HG02763 (cell line): ENCODE measurements at regions not wholly inside any gene's neighbourhood (a gene's known extent, or its start where the extent isn't known, plus 50 kb on each side); places are given as distances from the start of the nearest gene placed in this dataset.
"Not testable (repeated sequence)": the region's sequence is repeated elsewhere in the genome, so short reads cannot be mapped to it uniquely, and the experiment has no call there.

ENCODE experiments used
- ATAC-seq: cut with Tn5 transposase; IDR thresholded peaks from one replicate; pipeline ENCODE4 v1.9.1; 2021; ENCODE audit warnings: mild to moderate bottlenecking, moderate library complexity; ENCODE audit not compliant: unreplicated experiment

DNA sequence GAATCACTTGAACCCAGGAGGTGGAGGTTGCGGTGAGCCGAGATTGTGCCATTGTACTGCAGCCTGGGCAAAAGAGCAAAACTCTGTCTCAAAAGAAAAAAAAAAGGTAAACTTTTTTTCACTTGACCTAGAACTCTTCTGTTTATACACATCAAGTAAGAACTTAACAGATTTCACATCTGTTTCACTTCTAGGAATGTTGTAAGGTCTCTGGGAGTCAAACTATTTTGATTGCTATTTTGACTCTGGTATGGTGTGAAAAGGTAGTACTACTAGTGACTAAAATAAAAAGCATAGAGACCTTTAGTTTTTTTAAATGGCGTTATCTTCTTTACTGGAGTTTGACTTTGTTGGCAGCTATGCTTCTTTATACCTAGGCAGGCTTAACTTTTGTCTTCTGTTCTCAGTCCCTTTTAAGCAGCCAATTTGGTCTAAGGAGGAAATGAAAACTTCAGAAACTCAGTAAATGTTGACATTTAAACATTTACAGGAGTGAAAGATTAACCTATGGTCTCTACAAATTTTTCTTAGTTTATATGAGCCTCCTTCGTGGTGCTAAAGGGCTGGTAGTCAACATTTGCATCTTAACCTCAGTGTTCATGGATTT lies 84.7 kb downstream of the METTL2B start:
- not testable (repeated sequence) for ATAC-seq

DNA sequence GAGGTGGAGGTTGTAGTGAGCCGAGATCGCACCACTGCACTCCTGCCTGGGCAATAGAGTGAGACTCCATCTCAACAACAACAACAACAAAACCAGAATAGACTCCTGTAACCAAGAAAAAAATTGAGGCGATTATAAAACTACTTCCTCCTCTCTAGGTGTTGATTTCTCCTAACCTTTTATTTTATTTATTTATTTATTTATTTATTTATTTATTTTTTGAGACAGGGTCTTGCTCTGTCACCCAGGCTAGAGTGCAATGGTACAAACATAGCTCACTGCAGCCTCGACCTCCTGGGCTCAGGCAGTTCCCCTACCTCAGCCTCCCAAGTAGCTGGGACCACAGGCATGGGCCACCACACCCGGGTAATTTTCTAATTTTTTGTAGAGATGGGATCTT lies 86.2 kb downstream of the METTL2B start:
- ATAC-seq, result not testable (repeated sequence)

DNA sequence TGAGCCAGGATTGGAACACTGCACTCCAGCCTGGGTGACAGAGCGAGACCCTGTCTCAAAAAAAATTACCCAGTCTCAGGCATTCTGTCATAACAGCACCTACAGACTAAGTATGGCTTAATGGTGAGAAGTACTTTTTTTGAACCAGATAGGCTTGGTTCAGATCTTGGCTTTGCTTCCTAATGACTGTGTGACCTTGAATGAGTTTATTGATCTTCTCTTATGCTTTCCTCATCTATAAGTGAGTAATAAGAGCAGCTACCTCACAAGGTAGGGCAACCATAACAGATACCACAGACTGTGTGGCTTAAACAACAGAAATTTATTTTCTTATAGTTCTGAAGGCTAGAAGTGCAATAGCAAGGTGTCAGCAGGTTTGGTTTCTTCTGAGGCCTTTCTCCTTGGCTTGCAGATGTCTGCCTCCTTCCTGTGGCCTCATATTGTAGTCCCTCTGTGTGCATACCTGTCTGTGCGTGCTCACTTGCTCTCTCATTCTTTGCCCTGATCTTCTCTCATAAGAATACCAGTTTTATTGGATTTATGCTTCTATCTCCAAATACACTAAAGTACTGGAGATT lies 87.7 kb downstream of the METTL2B start:
- ATAC-seq, result not testable (repeated sequence)

DNA sequence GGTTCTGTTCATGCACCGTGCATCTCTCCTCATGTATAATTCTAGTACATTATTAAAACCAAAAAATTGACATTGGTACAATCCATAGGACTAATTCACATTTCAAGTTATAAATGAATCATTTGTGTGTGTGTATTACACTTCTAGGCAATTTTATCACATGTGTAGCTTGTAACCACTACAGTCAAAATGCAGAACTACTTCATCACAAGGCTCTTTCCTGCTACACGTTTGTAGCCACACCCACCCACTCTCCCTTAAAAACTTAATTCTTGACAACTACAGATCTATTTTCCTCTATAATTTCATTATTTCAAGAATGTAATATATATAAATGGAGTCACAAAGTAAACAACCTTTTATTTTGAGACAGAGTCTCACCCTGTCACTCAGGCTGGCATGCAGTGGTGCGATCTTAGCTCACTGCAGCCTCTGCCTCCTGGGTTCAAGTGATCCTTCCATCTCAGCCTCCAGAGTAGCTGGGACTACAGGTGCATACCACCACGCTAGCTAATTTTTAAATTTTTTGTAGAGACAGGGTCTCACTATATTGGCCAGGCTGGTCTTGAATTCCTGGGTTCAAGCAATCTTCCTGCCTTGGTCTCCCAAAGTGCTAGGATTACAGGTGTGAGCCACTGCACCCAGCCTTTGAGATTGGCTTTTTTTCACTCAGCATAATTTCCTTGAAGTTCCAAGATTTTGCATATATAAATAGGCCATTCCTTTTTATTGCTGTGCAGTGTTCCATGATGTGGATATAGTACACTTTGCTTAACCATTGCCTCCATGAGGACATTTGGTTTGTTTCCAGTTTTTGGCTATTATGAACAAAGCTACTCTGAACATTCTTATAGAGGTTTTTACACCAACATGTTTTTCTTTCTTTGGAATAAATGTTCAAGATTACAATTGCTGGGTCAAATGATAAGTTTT lies 88.7 kb downstream of the METTL2B start:
- ATAC-seq, result not testable (repeated sequence)

DNA sequence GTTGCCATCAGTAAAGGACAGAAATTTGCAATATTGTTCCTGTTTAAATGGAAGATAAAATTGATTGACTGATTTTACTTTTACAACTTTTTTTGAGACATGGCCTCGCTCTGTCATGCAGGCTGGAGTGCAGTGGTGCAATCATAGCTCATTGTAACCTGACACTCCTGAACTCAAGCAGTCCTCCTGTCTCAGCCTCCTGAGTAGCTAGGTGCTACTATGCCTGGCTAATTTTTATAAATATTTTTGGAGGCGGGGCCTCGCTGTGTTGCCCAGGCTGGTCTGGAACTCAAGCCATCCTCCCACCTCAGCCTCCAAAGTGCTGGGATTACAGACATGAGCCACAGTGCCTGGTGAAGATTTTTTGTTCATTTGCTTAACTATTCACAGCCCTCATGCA lies 96.8 kb upstream of the GARIN1A start:
- ATAC-seq, result not testable (repeated sequence)

DNA sequence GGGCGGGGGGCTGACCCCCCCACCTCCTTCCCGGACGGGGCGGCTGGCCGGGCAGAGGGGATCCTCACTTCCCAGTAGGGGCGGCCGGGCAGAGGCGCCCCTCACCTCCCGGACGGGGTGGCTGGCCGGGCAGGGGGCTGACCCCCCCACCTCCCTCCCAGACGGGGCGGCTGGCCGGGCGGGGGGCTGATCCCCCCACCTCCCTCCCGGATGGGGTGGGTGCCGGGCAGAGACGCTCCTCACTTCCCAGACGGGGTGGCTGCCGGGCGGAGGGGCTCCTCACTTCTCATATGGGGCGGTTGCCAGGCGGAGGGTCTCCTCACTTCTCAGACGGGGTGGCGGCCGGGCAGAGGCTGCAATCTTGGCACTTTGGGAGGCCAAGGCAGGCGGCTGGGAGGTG lies 95.1 kb upstream of the GARIN1A start:
- not testable (repeated sequence) for ATAC-seq

DNA sequence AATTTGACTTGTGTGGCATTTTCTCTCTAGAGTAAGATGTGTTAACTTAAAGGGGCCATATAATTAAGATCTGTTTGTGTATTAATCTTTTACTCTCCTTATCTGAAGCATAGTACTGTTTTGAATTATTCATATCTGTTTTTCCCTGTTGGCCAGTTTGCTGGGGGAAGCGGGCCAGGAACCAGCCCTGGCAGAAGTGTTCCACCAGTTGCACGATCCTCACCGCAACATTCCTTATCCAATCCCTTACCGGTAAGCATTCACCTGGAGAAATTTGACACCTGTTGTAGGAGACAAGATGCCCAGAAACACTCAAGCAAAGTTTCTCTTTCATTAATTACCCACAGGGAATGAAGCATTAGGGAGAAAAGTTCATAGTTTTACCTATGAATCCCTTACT lies 92.2 kb upstream of the GARIN1A start:
- not testable (repeated sequence) for ATAC-seq

DNA sequence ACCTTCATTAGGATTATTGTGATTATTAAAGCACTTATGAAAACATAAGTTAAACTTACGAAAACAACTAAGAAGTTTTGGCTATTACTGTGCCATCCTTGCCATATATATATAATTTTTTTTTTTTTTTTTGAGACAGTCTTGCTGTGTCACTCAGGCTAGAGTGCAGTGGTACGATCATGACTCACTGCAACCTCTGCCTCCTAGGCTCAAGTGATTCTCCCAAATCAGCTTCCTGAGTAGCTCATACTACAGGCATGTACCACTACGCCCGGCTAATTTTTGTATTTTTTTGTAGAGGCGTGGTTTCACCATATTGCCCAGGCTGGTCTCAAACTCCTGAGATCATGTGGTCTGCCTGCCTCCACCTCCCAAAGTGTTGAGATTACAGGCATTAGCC lies 91.0 kb upstream of the GARIN1A start:
- ATAC-seq, result not testable (repeated sequence)

DNA sequence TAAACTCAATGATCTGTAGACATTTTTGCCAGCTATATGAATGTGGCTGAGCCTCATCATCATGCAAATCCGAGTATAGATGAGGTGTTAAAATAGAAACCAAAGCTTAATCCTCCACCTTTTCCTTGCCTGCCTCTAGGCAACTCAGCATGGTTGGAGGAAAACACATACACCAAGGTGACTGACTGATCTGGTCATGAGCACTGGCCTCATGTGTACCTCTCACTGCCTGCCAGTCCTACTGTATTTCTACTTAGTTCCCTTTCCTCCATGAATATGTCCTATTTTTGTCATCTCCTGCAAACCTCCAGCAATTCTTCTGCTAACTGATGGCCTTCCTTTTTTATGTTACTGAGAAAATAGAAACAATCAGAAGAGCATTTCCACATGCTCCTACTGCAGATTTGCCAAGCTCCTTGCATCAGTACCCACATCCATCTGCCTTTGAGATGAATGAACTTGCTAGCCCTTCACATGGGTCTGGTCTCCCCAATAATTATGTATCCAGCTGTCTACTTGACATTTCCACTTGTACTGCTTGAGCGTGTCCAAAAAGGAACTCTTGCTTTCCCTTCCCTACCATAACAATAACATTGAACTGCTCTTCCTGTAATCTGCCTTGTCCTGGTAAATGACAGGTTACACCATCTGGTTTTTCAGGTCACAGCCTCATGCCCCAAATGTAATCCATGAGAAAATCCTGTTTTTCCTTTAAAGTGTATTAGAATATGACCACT lies 90.1 kb upstream of the GARIN1A start:
- not testable (repeated sequence) for ATAC-seq

DNA sequence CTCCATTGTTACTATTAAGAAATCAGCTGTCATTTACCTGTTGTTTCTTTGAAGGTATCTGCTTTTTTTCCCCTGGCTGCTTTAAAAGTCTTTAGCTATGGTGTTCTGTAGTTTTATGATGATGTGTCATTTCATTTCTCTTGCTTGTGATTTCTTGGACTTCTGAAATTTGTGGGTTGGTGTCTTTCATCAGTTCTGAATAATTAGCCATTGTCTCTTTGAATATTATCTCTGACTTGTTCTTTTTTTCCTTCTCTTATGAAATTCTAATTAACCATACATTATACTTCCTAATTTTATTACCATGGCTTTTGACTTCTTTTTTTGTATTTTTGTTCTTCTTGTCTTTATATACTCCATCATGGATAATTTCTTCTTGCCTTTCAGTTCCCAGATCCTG lies 85.4 kb upstream of the GARIN1A start:
- not testable (repeated sequence) for ATAC-seq

DNA sequence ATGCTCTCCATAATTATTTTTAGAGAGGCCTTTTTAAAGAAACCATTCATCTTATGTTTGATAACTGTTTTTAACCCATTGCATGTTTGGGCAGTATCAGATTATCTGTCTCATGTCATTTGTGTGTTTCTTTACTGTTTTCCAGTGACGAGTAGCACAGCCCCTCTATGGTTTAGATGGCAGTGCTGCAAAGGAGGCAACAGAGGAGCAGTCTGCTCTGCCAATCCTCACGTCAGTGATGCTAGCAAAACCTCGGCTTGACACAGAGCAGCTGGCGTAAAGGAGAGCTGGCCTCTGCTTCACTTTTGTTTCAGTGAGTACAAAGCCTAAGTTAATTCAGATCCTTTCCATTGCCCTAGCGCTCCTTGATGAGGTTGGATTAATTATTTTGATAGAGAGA lies 80.4 kb upstream of the GARIN1A start:
- ATAC-seq, result no peak

DNA sequence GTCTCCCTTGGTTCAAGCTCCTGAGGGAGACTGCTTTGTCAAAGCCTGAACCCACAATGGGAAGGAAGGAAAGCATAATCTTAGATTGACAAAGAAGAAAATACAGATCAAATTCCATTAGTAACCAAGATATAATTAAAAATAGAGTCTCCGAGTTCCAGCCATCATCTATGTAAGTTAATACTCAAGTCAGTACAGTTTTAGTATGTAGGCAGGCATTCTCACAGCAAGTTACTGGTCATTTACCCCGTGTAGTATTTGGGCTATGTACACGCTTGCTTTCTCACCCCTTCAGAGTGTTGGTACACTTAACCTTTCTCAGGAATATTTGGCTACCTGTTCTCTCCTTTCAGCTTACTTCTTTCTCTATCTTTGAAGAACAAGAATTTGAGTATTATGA lies 79.9 kb upstream of the GARIN1A start:
- not testable (repeated sequence) for ATAC-seq

DNA sequence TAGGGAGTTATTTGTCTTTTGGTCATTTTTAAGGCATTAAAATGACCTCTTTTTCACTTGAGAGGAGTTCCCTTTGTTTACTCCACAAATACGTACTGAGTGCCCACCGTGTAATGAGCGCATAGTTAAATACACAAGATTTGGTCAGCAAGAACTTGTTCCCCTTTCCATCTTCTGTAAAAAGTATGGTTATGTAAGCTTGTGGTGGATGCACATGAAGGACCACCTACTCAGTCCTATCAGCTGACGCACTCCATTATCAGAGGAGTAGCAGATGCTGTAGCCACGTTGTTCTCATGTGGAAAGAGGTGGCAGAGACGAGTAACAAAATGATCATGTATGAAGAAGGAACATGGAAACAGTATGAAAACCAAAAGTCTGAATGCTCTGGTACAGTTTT lies 78.0 kb upstream of the GARIN1A start:
- not testable (repeated sequence) for ATAC-seq

DNA sequence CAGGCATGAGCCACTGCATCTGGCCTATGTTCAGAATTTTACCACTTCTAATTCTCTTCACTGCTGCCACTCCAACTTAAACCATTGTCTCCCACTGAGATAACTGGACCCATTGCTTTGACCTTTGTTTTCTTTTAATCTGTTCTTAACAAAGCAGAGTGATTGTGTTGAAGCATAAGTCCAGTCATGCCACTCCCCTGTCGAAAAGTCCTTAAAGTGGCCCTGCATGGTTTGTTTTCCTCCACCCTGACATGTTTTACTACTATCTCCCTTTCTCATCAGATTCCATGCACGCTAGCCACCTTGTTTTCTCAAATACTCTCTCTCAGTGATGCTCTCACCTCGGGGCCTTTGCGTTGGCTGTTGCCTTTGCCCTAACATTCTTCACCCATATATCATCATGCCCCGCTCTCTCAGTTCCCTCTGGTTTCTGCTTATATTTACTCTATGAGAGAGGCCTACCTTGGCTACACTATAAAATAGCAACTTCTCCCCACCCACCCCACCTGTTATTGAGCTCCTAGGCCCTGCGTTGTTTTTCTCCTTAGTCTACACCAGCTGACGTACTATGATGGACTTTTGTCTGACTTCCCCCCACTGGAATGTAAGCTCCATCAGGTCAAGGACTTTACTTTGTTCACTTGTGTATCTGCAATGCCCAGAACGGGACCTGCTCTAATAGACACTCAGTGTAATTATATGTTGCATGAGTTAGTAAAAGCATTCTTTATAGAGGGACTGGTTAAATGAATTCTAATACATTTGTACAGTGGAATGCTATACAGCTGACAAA lies 75.6 kb upstream of the GARIN1A start:
- ATAC-seq, result not testable (repeated sequence)

DNA sequence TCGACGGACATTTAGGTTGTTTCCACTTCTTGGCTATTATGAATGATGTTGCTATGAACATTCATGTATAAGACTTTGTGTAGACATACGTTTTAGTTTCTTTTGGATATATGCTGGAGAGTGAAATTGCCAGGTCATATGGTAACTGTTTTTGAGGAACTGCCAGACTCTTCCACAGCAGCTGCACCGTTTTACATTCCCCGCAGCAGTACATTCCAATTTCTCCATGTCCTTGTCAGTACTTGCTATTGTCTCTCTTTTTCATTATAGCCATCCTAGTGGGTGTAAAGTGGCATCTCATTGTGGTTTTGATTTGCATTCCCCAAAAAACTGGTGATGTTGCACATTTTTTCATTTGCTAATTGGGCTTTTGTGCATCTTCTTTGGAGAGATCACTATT lies 73.1 kb upstream of the GARIN1A start:
- not testable (repeated sequence) for ATAC-seq

DNA sequence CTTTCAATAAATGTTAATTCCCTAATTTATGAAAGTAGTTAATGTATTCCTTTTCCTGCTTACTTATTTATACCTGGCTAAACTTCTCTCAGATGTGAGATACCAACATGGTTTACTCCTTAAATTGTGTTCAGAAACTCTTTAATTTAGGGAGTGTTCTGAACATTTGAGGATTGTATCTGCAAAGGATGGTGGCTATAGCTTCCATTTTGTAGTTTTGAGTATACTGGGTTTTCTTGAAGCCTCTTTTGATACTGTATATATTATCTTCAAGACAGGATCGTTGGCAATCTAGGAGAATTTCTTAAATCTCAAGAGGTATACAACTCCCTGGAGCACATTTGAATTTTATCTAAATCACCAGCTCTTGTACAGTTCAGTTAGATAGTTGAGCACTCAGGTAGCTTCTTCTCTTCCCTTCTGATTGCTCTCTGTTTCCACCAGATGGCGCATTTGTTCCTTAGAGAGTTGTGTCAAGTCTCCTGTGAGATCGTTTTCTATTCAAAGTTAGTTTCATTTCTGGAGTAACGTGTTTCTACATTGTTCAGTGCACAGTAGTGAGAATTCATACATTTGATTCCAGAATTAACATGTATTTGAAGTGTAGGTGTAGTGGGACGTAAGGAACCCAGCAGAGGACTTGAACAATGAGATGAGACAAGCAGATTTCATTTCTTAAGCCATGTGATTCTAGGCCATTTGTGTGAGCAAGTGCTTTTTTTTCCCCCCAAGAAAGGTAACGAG lies 63.2 kb upstream of the GARIN1A start:
- peak; percentile 47 for ATAC-seq

DNA sequence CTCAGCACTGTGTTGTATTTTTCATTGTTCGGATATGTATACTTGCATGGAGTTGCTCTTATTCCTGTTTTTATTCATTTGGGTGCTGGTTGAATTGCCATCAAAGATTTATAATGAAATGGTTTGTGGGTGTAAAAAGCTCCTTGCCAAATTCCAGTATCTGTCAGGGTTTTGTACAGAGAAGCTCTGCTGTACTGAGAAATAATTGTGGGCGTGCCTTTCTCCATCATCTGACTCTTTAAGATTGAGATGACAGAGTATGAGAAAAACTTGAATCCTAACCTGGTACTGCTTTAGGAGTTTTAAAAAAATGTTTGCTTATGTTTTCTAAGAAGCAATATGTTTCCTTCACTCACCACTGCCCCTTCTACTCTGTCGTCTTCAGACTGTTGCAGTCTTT lies 58.7 kb upstream of the GARIN1A start:
- ATAC-seq, result not testable (repeated sequence)

DNA sequence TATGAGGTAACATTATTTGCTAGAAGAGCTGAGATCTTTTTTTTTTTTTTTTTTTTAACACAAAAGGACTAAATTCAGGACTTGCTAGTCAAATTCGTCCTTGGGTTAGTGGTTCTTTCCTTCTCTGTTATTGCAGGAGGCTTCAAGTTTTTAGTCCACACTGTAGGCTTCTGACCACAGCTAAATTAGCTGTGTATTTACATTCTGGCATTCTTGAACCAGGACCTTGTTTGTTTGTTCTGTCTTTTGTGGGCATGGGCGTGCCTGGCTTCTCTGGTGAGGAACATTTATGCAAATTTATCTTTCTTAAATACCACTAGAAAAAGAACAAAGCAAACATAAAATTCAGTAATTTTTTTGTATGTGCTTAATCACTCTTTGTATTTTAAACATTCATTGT lies 57.3 kb upstream of the GARIN1A start:
- not testable (repeated sequence) for ATAC-seq

DNA sequence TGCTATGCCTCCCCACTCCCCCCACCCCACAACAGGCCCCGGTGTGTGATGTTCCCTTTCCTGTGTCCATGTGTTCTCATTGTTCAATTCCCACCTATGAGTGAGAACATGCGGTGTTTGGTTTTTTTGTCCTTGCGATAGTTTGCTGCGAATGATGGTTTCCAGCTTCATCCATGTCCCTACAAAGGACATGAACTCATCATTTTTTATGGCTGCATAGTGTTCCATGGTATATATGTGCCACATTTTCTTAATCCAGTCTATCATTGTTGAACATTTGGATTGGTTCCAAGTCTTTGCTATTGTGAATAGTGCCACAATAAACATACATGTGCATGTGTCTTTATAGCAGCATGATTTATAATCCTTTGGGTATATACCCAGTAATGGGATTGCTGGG lies 55.3 kb upstream of the GARIN1A start:
- ATAC-seq, result not testable (repeated sequence)
